ENCODE measurements at regions not wholly inside any gene's neighbourhood (a gene's known extent, or its start where the extent isn't known, plus 50 kb on each side); places are given as distances from the start of the nearest gene placed in this dataset.

DNA sequence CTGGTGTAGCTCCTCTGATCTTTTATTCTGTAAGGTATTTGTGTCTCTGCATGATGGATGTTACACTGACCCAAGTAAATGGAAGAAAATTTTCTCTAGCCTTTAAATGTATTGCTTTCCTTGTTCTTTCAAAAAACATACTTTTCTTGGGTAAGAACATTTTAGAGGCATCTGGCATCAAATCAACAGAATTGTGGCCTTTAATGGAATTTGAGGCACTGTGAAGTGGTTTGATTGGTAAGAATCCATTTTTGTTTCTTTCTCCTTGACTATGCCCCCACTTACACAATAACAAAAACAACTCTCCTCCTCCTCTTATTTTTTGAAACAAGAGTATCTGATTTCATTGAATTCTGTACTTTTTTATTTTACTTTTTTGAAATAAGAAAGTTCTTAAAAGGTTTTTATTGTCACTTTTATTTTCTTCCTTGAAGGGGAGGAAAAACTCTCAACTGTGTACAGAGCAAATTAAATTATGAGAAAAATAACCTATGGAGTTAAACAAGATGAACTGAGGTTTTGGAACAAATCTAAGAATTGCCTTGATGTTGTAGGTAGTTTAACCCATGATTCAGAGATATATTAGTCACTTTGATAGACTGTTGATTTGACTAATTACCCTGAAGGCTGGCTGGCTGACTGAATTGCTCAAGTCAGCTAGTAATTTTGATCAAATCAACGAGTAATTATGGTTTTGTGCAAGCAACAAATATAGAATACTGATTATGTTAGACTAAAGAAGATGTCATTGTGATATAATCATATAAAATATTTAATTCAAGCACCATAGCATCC, 146.4 kb downstream of the FHIP1A start:
- Mint-ChIP-seq H3K4me3 (no peak overlapping the region), H3K36me3 (no peaks in the 10 kb centered on the region), H3K27me3 (ENCODE audit: low read depth in 2 of 2) (peaks cover 0 to 2% of the 10 kb centered on the region in 2 donors), H3K4me1 (no peaks in the 10 kb centered on the region), H3K27ac (no peak overlapping the region), H3K9me3 (no peaks in the 10 kb centered on the region)
- Histone ChIP-seq H3K4me1 (ENCODE audit: control insufficient read depth, insufficient read depth, low read length) (no peaks in the 10 kb centered on the region), H3K27ac (ENCODE audit: low read length) (no peak overlapping the region), H3K36me3 (ENCODE audit: control insufficient read depth, insufficient read depth, low read length) (no peaks in the 10 kb centered on the region), H3K9me3 (ENCODE audit: control insufficient read depth, insufficient read depth, low read length) (no peaks in the 10 kb centered on the region), H3K27me3 (ENCODE audit: control insufficient read depth, insufficient read depth, low read length) (peaks cover 2% of the 10 kb centered on the region), H3K4me3 (ENCODE audit: low read length) (no peak overlapping the region)
- no CpG with 5 or more reads among the region's 1 CpG for WGBS (ENCODE audit: insufficient coverage)
- TF ChIP-seq, protein P1, sequence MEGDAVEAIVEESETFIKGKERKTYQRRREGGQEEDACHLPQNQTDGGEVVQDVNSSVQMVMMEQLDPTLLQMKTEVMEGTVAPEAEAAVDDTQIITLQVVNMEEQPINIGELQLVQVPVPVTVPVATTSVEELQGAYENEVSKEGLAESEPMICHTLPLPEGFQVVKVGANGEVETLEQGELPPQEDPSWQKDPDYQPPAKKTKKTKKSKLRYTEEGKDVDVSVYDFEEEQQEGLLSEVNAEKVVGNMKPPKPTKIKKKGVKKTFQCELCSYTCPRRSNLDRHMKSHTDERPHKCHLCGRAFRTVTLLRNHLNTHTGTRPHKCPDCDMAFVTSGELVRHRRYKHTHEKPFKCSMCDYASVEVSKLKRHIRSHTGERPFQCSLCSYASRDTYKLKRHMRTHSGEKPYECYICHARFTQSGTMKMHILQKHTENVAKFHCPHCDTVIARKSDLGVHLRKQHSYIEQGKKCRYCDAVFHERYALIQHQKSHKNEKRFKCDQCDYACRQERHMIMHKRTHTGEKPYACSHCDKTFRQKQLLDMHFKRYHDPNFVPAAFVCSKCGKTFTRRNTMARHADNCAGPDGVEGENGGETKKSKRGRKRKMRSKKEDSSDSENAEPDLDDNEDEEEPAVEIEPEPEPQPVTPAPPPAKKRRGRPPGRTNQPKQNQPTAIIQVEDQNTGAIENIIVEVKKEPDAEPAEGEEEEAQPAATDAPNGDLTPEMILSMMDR (IDR thresholded peaks at IDR 0.05): no peak
- intact Hi-C loops (cut with micrococcal nuclease): no loop called here
- DNase-seq (no peak), ATAC-seq (no peak)

DNA sequence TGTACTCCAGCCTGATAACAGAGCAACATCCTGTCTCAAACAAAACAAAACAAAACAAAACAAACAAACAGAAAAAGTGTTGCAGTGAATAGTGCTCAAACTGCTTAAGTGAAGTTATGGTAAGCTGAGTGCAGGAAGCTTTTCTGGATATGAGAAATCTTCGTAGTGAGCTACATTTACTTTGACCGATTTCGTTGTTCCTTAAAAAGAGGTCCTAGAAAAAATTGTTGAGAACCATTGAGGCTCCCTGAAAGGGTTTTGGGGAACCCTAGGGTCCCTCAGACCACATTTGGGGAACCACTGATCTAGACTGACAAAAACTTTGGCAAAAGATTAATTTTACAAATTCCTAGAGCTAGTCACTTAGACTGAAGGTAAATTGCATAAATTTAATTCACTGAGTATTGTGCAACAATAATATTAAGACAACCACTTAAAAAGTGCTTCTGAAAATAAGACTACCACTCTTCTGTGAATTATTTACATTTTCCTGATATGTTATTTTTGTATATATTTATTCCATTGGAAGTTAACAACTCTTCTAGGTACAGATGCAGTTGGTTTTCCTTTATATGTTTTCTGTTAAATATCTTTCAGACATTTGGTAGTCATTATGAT, 149.6 kb downstream of the FHIP1A start:
- Mint-ChIP-seq H3K36me3 (no peaks in the 10 kb centered on the region), H3K9me3 (no peaks in the 10 kb centered on the region)

DNA sequence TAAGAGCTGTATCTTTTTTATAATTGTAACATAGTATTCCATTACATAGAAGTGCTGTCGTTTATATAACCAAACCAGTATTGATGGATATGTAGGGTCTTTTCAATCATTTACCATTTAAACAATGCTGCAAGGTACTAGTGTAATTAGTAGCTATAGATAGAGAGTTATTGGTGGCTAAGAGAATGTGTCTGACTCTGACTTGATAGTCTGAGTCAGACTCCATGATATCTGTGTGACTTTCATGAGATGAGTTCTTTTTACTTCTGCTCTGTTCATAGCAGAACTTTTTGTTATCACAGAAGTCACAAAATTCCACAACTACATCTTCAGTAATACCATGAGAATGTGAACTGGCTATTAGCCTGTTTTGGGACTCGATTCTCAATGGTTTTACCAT, 150.6 kb downstream of the FHIP1A start:
- Mint-ChIP-seq H3K4me3 (no peak overlapping the region), H3K36me3 (no peaks in the 10 kb centered on the region), H3K27ac (no peak overlapping the region), H3K27me3 (ENCODE audit: low read depth in 2 of 2) (peaks cover 9 to 26% of the 10 kb centered on the region in 2 donors), H3K4me1 (no peaks in the 10 kb centered on the region), H3K9me3 (no peaks in the 10 kb centered on the region)
- Histone ChIP-seq H3K27me3 (ENCODE audit: control insufficient read depth, insufficient read depth, low read length) (peaks cover 10% of the 10 kb centered on the region), H3K4me1 (ENCODE audit: control insufficient read depth, insufficient read depth, low read length) (no peaks in the 10 kb centered on the region), H3K4me3 (ENCODE audit: low read length) (no peak overlapping the region), H3K9me3 (ENCODE audit: control insufficient read depth, insufficient read depth, low read length) (no peaks in the 10 kb centered on the region), H3K27ac (ENCODE audit: low read length) (no peak overlapping the region), H3K36me3 (ENCODE audit: control insufficient read depth, insufficient read depth, low read length) (no peaks in the 10 kb centered on the region)
- intact Hi-C loops (cut with micrococcal nuclease): no loop called here
- TF ChIP-seq, protein P1 (IDR thresholded peaks at IDR 0.05): no peak
- DNase-seq (no peak), ATAC-seq (no peak)
- WGBS (ENCODE audit: insufficient coverage): 53% methylated on average over 1 of the region's 2 CpGs

More for the DNA sequence above, 149.6 kb downstream of the FHIP1A start:
- TF ChIP-seq, protein P1 (IDR thresholded peaks at IDR 0.05): no peak
- intact Hi-C loops (cut with micrococcal nuclease): no loop called here
- Histone ChIP-seq H3K9me3 (ENCODE audit: control insufficient read depth, insufficient read depth, low read length) (no peaks in the 10 kb centered on the region), H3K27ac (ENCODE audit: low read length) (no peak overlapping the region), H3K36me3 (ENCODE audit: control insufficient read depth, insufficient read depth, low read length) (no peaks in the 10 kb centered on the region), H3K4me3 (ENCODE audit: low read length) (no peak overlapping the region), H3K27me3 (ENCODE audit: control insufficient read depth, insufficient read depth, low read length) (peaks cover 10% of the 10 kb centered on the region), H3K4me1 (ENCODE audit: control insufficient read depth, insufficient read depth, low read length) (no peaks in the 10 kb centered on the region)
- ATAC-seq (no peak), DNase-seq (no peak)
- Mint-ChIP-seq H3K27ac (no peak overlapping the region), H3K4me1 (no peaks in the 10 kb centered on the region), H3K4me3 (no peak overlapping the region), H3K27me3 (ENCODE audit: low read depth in 2 of 2) (peaks cover 9 to 17% of the 10 kb centered on the region in 2 donors)
- 94% methylated on average over 3 of the region's 3 CpGs for WGBS (ENCODE audit: insufficient coverage)

All from natural killer cell (primary cell).